SK-N-MC (cell line): ENCODE measurements at regions not wholly inside any gene's neighbourhood (a gene's known extent, or its start where the extent isn't known, plus 50 kb on each side); places are given as distances from the start of the nearest gene placed in this dataset.

Source experiments
- DNase-seq: peaks from one replicate; pipeline ENCODE4 v3.0.0-alpha.2; 2011; ENCODE audit warnings: low read depth, low spot score
- H3K27ac ChIP-seq: fragments of 200-600 bp; sonication (generic); 2 replicates; pipeline ENCODE4 v1.5.1; 2016; ENCODE audit warnings: mixed run types
- H3K36me3 ChIP-seq: fragments of 200-600 bp; sonication (generic); 2 replicates; pipeline ENCODE4 v1.6.1; 2017; ENCODE audit warnings: antibody characterized with exemption, low read length, mixed read lengths; ENCODE audit not compliant: insufficient read depth
- H3K4me3 ChIP-seq: fragments of 200-600 bp; sonication (generic); 2 replicates; pipeline ENCODE4 v1.5.1; 2016
- H3K9ac ChIP-seq: fragments of 200-600 bp; sonication (generic); 2 replicates; pipeline ENCODE4 v1.8.0; 2017; ENCODE audit warnings: mixed run types, mixed read lengths; ENCODE audit not compliant: insufficient read length
- H3K9me3 ChIP-seq: fragments of 200-600 bp; sonication (generic); 2 replicates; pipeline ENCODE4 v1.6.1; 2017; ENCODE audit warnings: low read depth, mild to moderate bottlenecking, antibody characterized with exemption, low read length, moderate library complexity, mixed read lengths
- EZH2 ChIP-seq: fragments of 200-600 bp; sonication (generic); IDR thresholded peaks from one replicate; pipeline ENCODE4 v1.6.1; 2017; ENCODE audit warnings: antibody characterized with exemption
- FOXP2 ChIP-seq: optimal IDR thresholded peaks from 2 replicates; pipeline ENCODE3; 2011; ENCODE audit warnings: mild to moderate bottlenecking, moderate library complexity; ENCODE audit not compliant: insufficient read depth; ENCODE audit errors: extremely low read length, control extremely low read depth
- POLR2AphosphoS5 ChIP-seq: IDR thresholded peaks from 2 replicates; pipeline ENCODE4 v1.6.1; 2012; ENCODE audit warnings: mild to moderate bottlenecking, low read depth, low read length, borderline replicate concordance

DNA sequence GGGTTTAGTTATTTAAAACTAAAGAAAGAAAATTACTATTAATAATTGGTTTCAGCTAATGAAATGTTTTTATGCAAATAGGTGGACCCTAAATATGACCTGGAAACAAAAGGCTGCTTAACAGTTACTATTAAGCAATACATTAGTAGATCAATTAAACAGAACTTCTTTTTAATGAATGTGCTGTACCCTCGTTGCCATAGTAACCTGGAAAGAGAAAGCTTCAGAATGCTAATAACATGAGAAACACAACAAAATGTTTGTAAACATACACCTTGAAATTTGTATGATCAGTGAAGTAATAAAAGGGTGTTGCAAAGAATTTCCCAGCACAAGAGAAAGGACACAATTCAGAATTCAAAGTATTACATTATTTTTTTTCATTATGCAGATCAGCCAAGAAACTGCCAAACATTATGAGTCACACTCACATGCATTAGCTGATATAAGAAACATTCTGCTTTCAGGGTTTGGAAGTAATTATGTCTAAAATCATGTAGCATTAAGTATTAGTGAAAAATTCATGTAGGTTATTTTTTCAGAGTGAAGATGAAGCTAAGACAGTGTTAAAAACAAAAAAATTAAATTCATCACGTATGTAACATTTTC, 348.3 kb downstream of the ISL1 start:
- DNase-seq = no peak

DNA sequence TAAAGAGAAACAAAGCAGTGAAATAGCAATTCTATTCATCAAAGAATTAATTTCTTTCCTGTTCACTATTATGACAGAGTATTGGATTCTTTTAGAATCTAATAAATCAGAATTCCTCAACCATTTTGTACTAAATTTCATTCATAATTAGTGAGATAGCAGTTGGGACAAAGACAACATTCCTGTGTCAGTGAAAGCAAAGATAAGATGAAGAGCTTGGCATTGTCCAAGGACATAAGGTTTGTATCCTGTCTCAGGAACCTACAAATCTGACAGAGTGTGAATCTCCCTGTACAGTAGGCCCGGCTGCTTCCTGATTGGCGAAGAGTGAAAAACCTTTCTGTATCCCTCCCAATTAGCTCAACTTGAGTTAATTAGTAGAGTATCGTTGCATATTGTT, 349.1 kb downstream of the ISL1 start:
- no peaks in the 10 kb centered on the region for H3K36me3 ChIP-seq
- no peak overlapping the region for H3K9ac ChIP-seq
- no peak for DNase-seq
- no peaks in the 10 kb centered on the region for H3K9me3 ChIP-seq
- H3K4me3 ChIP-seq = no peak overlapping the region
- H3K27ac ChIP-seq = no peak overlapping the region
- TF ChIP-seq POLR2AphosphoS5 (no peak), FOXP2 (no peak), EZH2 (no peak)

More for the DNA sequence above, 348.3 kb downstream of the ISL1 start:
- TF ChIP-seq FOXP2 = no peak
- no peak for TF ChIP-seq EZH2
- no peak for TF ChIP-seq POLR2AphosphoS5
- Histone ChIP-seq H3K27ac (no peak overlapping the region), H3K9me3 (no peaks in the 10 kb centered on the region), H3K36me3 (no peaks in the 10 kb centered on the region), H3K4me3 (no peak overlapping the region), H3K9ac (no peak overlapping the region)

DNA sequence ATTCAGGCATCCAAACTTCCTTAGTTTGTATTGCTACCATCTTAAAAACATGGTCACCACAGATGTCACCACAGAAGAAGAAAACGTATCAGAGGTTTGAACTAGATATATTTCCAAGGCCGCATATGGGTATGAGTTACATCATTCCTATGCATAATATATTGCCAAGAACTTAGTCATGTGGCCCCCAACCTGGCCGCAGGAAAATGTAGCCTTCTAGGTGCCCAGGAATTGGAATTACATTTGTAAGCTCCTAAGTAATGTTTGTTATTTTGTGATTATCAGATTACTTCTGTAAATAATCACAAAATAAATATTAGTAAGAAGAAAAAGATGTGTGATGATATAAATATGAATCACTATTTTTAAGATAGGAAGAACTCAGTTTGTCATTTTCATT, 351.4 kb downstream of the ISL1 start:
- Histone ChIP-seq H3K9me3 (no peaks in the 10 kb centered on the region), H3K4me3 (no peak overlapping the region), H3K27ac (no peak overlapping the region), H3K9ac (no peak overlapping the region), H3K36me3 (no peaks in the 10 kb centered on the region)
- no peak for DNase-seq
- TF ChIP-seq FOXP2 = no peak
- TF ChIP-seq POLR2AphosphoS5 = no peak
- TF ChIP-seq EZH2 = no peak

DNA sequence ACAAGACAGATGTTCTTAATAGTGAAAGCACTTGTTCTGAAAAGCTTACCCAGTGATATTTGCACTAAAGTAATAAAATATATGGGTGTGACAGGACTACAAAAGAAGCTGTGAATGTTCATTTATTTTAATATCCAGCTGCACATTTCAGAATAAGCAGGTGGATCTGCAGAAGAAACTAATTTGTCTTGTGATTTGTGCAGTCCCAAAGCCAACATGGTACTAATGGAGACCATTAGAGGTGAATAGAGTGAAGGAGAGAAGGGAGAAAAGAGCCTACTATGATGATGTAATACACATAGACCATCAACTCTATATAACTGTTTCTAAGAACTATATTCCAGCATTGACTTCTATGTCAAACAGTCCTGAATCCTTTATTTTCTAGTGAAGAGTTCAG, 362.8 kb downstream of the ISL1 start:
- H3K4me3 ChIP-seq = no peak overlapping the region
- TF ChIP-seq EZH2 (no peak), POLR2AphosphoS5 (no peak), FOXP2 (no peak)
- H3K36me3 ChIP-seq = no peaks in the 10 kb centered on the region
- no peak overlapping the region for H3K9ac ChIP-seq
- DNase-seq = no peak
- no peaks in the 10 kb centered on the region for H3K9me3 ChIP-seq
- H3K27ac ChIP-seq = no peak overlapping the region

DNA sequence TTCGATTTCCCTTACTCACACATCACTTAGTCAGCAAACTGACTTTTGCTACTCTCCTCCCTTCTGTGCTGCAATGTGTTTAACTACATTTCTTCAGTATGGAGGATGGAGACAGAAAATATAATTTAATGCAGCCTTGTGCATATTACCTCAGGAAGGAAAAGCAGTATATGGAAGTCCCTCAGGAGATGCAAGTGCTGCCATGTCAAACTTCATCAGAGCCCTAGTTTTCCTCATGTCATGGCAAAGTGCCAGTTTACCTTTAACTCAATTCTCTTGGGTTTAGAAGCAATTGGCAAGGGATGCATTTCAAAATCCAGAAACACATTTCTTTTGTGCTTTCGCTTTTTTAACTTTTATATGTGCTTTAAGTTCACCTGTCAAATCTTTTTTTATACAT, 365.4 kb downstream of the ISL1 start:
- H3K27ac ChIP-seq = no peak overlapping the region
- no peaks in the 10 kb centered on the region for H3K36me3 ChIP-seq
- H3K9ac ChIP-seq = no peak overlapping the region
- no peaks in the 10 kb centered on the region for H3K9me3 ChIP-seq
- DNase-seq = no peak
- H3K4me3 ChIP-seq = no peak overlapping the region
- no peak for TF ChIP-seq FOXP2
- TF ChIP-seq POLR2AphosphoS5 = no peak
- no peak for TF ChIP-seq EZH2
